OCI-LY7 (cell line): ENCODE measurements at regions not wholly inside any gene's neighbourhood (a gene's known extent, or its start where the extent isn't known, plus 50 kb on each side); places are given as distances from the start of the nearest gene placed in this dataset.

Experiments
- BruUV-seq: library from RNA; stranded (reverse); fragments of 400-500 nt; replicated peaks from 2 replicates; lab custom pipeline; 2021; lab: Mats Ljungman, UMichigan
- CTCF ChIA-PET: fragments of 300-600 bp; sonication (Branson Sonifier 250); formaldehyde crosslinking; loops from one replicate; lab custom pipeline; 2022; ENCODE audit warnings: antibody characterized with exemption; ENCODE audit not compliant: unreplicated experiment; lab: Charles Lee
- POLR2A ChIA-PET: fragments of 300-600 bp; sonication (Branson Sonifier 250); formaldehyde crosslinking; loops from one replicate; lab custom pipeline; 2022; ENCODE audit warnings: antibody characterized with exemption; lab: Charles Lee
- DNase-seq: peaks from one replicate; pipeline ENCODE4 v3.0.0-alpha.2; 2015; ENCODE audit warnings: low spot score
- H2AFZ ChIP-seq: fragments of 200-600 bp; sonication (generic), shearing (Covaris generic); 2 replicates; pipeline ENCODE4 v1.6.1; 2014; ENCODE audit warnings: mild to moderate bottlenecking, antibody characterized with exemption, low read length, moderate library complexity
- H3K27ac ChIP-seq: fragments of 200-600 bp; sonication (generic); 2 replicates; pipeline ENCODE4 v1.5.1; 2014; ENCODE audit warnings: mixed run types, low read depth, mild to moderate bottlenecking, moderate library complexity, low read length, inconsistent platforms; ENCODE audit not compliant: poor library complexity, severe bottlenecking
- H3K36me3 ChIP-seq: fragments of 200-600 bp; sonication (generic); 2 replicates; pipeline ENCODE4 v1.6.1; 2014; ENCODE audit warnings: mild to moderate bottlenecking, antibody characterized with exemption, low read length, moderate library complexity, mixed read lengths; ENCODE audit not compliant: insufficient read depth
- H3K4me1 ChIP-seq: fragments of 200-600 bp; sonication (generic); 2 replicates; pipeline ENCODE4 v1.5.1; 2014; ENCODE audit warnings: mild to moderate bottlenecking, low read length; ENCODE audit not compliant: insufficient read depth, poor library complexity, severe bottlenecking
- H3K4me2 ChIP-seq: fragments of 200-600 bp; sonication (generic); 2 replicates; pipeline ENCODE4 v1.6.1; 2014; ENCODE audit warnings: mild to moderate bottlenecking, low read length
- H3K4me3 ChIP-seq: fragments of 200-600 bp; sonication (generic); 2 replicates; pipeline ENCODE4 v1.5.1; 2014; ENCODE audit warnings: mild to moderate bottlenecking, low read depth, low read length; ENCODE audit not compliant: poor library complexity, severe bottlenecking
- H3K79me2 ChIP-seq: fragments of 200-600 bp; sonication (generic); 2 replicates; pipeline ENCODE4 v1.6.1; 2016; ENCODE audit warnings: low read depth, mild to moderate bottlenecking, low read length, moderate library complexity, mixed read lengths; ENCODE audit not compliant: insufficient read depth
- H3K9me2 ChIP-seq: fragments of 200-600 bp; sonication (generic); 2 replicates; pipeline ENCODE4 v1.6.1; 2016; ENCODE audit warnings: mild to moderate bottlenecking, low read length, mixed read lengths; ENCODE audit not compliant: insufficient read depth
- H3K9me3 ChIP-seq: fragments of 200-600 bp; sonication (generic); 2 replicates; pipeline ENCODE4 v1.6.1; 2014; ENCODE audit warnings: mild to moderate bottlenecking, mixed run types, low read length, mixed read lengths
- H4K20me1 ChIP-seq: fragments of 200-600 bp; sonication (generic); 2 replicates; pipeline ENCODE4 v1.6.1; 2014; ENCODE audit warnings: mild to moderate bottlenecking, antibody characterized with exemption, low read length, moderate library complexity, mixed read lengths; ENCODE audit not compliant: insufficient read depth
- EZH2phosphoT487 ChIP-seq: fragments of 200-600 bp; sonication (generic); IDR thresholded peaks from 2 replicates; pipeline ENCODE4 v1.6.1; 2018; ENCODE audit warnings: low read depth, borderline replicate concordance, mild to moderate bottlenecking, mixed run types, antibody characterized with exemption, low read length, moderate library complexity, mixed read lengths
- intact Hi-C: fragments of 100-400 bp; cut with micrococcal nuclease; formaldehyde crosslinking; loops from one replicate; pipeline ENCODE4 v1.10.0; 2022; ENCODE audit not compliant: unreplicated experiment
- TF ChIP-seq, protein P1 (sequence below): fragments of 200-600 bp; sonication (generic); conservative IDR thresholded peaks from 2 replicates; pipeline ENCODE4 v1.5.1; 2014; ENCODE audit warnings: mild to moderate bottlenecking, antibody characterized with exemption, low read length, moderate library complexity, mixed read lengths

DNA sequence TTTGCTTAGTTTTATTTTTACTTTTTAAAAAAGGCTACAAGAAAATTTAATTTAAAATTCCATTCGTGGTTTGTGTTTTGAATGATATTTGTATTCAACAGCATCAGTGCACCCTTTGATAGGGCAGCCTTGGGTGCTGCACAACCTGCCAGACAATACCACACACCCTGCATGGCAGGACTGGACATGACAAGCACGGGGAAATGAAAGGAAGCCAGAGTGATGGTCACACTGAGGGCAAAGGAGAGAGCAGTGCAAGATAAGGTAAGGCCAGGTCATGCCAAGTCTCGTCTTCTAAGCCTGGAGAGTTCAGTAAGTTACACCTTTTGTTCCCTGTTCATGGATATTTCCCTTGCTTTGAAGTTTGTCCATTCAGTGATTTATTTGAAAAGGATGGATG is 103.0 kb downstream of the ALDH8A1 start:
- Histone ChIP-seq H3K27ac (no peak overlapping the region), H3K79me2 (no peaks in the 10 kb centered on the region), H2AFZ (0 out of 2 replicates have a peak overlapping the region, but pooled peaks have one; percentile 37), H4K20me1 (no peaks in the 10 kb centered on the region), H3K4me3 (no peak overlapping the region), H3K9me3 (no peaks in the 10 kb centered on the region), H3K4me2 (no peak overlapping the region), H3K4me1 (no peaks in the 10 kb centered on the region), H3K9me2 (no peaks in the 10 kb centered on the region), H3K36me3 (no peaks in the 10 kb centered on the region)
- intact Hi-C loops = no loop called here
- no peak for DNase-seq
- BruUV-seq = no TSS peak
- ChIA-PET CTCF (no interaction called here), POLR2A (no interaction called here)
- TF ChIP-seq, protein P1, sequence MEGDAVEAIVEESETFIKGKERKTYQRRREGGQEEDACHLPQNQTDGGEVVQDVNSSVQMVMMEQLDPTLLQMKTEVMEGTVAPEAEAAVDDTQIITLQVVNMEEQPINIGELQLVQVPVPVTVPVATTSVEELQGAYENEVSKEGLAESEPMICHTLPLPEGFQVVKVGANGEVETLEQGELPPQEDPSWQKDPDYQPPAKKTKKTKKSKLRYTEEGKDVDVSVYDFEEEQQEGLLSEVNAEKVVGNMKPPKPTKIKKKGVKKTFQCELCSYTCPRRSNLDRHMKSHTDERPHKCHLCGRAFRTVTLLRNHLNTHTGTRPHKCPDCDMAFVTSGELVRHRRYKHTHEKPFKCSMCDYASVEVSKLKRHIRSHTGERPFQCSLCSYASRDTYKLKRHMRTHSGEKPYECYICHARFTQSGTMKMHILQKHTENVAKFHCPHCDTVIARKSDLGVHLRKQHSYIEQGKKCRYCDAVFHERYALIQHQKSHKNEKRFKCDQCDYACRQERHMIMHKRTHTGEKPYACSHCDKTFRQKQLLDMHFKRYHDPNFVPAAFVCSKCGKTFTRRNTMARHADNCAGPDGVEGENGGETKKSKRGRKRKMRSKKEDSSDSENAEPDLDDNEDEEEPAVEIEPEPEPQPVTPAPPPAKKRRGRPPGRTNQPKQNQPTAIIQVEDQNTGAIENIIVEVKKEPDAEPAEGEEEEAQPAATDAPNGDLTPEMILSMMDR = no peak
- no peak for TF ChIP-seq EZH2phosphoT487

DNA sequence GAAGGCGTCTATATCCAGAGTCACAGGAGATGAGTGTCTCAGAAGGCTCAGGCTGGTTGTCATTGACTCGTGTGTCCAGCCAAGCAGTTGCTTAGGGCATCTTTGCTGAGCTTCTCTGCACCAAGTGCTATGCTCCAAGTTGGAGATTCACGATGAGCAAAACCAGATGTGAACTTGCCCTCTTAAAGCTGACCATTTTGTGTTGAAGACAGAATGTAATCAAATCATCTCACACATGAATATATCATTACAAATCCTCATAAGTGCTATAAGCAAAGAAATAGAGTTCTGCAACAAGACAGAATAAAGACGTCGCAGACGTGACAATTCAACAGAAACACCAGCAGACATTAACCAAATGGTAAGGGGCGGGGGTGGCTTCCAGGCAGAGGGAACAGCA is 103.9 kb downstream of the ALDH8A1 start:
- H3K4me1 ChIP-seq = no peaks in the 10 kb centered on the region
- no peaks in the 10 kb centered on the region for H3K9me3 ChIP-seq
- ChIA-PET POLR2A (interaction anchor here (0.7 to 1.2 kb wide), 2 partner anchors 15 to 24 kb away, joined by 4 read pairs; no protein-coding TSS in a partner anchor), CTCF (no interaction called here)
- H3K27ac ChIP-seq = no peak overlapping the region
- intact Hi-C loops = no loop called here
- H3K4me3 ChIP-seq = no peak overlapping the region
- no peak for DNase-seq
- no TSS peak for BruUV-seq
- H3K36me3 ChIP-seq = no peaks in the 10 kb centered on the region
- H3K4me2 ChIP-seq = no peak overlapping the region
- no peak overlapping the region for H2AFZ ChIP-seq
- H4K20me1 ChIP-seq = no peaks in the 10 kb centered on the region
- TF ChIP-seq EZH2phosphoT487 = no peak
- TF ChIP-seq, protein P1 = no peak
- H3K79me2 ChIP-seq = no peaks in the 10 kb centered on the region
- H3K9me2 ChIP-seq = no peaks in the 10 kb centered on the region

DNA sequence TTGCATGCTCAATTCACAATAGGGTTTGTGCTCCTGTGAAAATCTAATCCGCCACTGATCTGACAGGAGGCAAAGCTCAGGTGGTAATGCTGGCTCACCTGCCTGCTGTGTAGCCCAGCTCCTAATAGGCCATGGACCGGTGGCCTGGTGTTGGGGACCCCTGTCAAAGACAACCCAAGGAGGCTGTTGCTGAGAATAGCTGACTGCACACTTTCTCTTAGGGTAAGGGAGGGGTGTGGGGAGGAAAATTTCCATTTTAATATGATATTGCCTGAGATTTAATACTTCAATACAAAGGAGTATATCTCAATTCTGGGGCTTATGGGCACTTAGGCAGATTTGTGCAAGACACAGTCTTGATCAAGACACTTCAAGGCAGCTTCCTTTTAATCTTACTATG is 105.8 kb downstream of the ALDH8A1 start:
- intact Hi-C loops = no loop called here
- DNase-seq = no peak
- ChIA-PET CTCF (no interaction called here), POLR2A (interaction anchor here (1.4 kb wide), 1 partner anchor 17 kb away, joined by 6 read pairs; no protein-coding TSS in a partner anchor)
- Histone ChIP-seq H4K20me1 (no peaks in the 10 kb centered on the region), H3K4me3 (no peak overlapping the region), H3K9me3 (no peaks in the 10 kb centered on the region), H2AFZ (no peak overlapping the region), H3K27ac (no peak overlapping the region), H3K9me2 (no peaks in the 10 kb centered on the region), H3K79me2 (no peaks in the 10 kb centered on the region), H3K4me2 (no peak overlapping the region), H3K36me3 (no peaks in the 10 kb centered on the region), H3K4me1 (no peaks in the 10 kb centered on the region)
- BruUV-seq = no TSS peak
- TF ChIP-seq, protein P1 = no peak
- TF ChIP-seq EZH2phosphoT487 = no peak
